ENCODE measurements at regions not wholly inside any gene's neighbourhood (a gene's known extent, or its start where the extent isn't known, plus 50 kb on each side); places are given as distances from the start of the nearest gene placed in this dataset.

- TF ChIP-seq CTCF (conservative IDR thresholded peaks at IDR 0.05; ENCODE audit: low read depth, low read length) (no peak), EZH2 (IDR thresholded peaks at IDR 0.05; ENCODE audit: low read length, unreplicated experiment) (no peak)
Measured at GRCh38 chr5:89213573-89213972, 330.6 kb upstream of the MEF2C start.

Measured in PC-3 (cell line).